H1 (cell line): ENCODE measurements at regions not wholly inside any gene's neighbourhood (a gene's known extent, or its start where the extent isn't known, plus 50 kb on each side); places are given as distances from the start of the nearest gene placed in this dataset.

ENCODE experiments used
- CTCF ChIA-PET: fragments of 300-600 bp; sonication (Branson Sonifier 250); formaldehyde crosslinking; loops from one replicate; lab custom pipeline; 2021; ENCODE audit not compliant: partially characterized antibody; lab: Charles Lee
- POLR2A ChIA-PET: fragments of 300-600 bp; sonication (Branson Sonifier 250); formaldehyde crosslinking; loops from one replicate; lab custom pipeline; 2021; ENCODE audit warnings: inconsistent platforms; ENCODE audit not compliant: partially characterized antibody; lab: Charles Lee
- DNase-seq, 2 experiments: peaks; one replicate each; pipeline versions ENCODE4 v3.0.0 to v3.0.0-alpha.2; 2010 to 2022; ENCODE audit warnings: low spot score in 2 of 2, low read depth in 1 of 2, mixed read lengths in 1 of 2
- FAIRE-seq: peaks from 2 replicates; lab custom pipeline; 2011; peaks lifted over from hg19 to GRCh38; lab: Jason Lieb, UNC
- H2AFZ ChIP-seq: 2 replicates; pipeline ENCODE4 v1.8.1; 2012; ENCODE audit warnings: low read length, inconsistent platforms
- H2AK5ac ChIP-seq: 2 replicates; pipeline ENCODE4 v1.6.1; 2013; ENCODE audit warnings: low read depth, low read length
- H2BK120ac ChIP-seq: replicated peaks from 2 replicates; pipeline ENCODE3; 2013; ENCODE audit warnings: low read depth, low read length, inconsistent platforms
- H2BK12ac ChIP-seq: 2 replicates; pipeline ENCODE4 v1.6.1; 2013; ENCODE audit warnings: low read depth, low read length
- H2BK15ac ChIP-seq: 2 replicates; pipeline ENCODE4 v1.6.1; 2013; ENCODE audit warnings: low read length
- H2BK20ac ChIP-seq: 2 replicates; pipeline ENCODE4 v1.6.1; 2013; ENCODE audit warnings: low read length
- H2BK5ac ChIP-seq: 2 replicates; pipeline ENCODE4 v1.6.1; 2013; ENCODE audit warnings: low read depth, low read length
- H3K14ac ChIP-seq: 2 replicates; pipeline ENCODE4 v1.6.1; 2013; ENCODE audit warnings: inconsistent platforms; ENCODE audit not compliant: insufficient read length
- H3K18ac ChIP-seq: 2 replicates; pipeline ENCODE4 v1.6.1; 2013; ENCODE audit warnings: low read length; ENCODE audit errors: extremely low read depth
- H3K23ac ChIP-seq: 2 replicates; pipeline ENCODE4 v1.6.1; 2013; ENCODE audit warnings: inconsistent platforms; ENCODE audit not compliant: insufficient read length
- H3K23me2 ChIP-seq: 2 replicates; pipeline ENCODE4 v1.6.1; 2013; ENCODE audit warnings: low read depth, low read length
- H3K27ac ChIP-seq: 2 replicates; pipeline ENCODE4 v1.6.1; 2011; ENCODE audit warnings: low read depth, low read length, inconsistent platforms
- H3K27me3 ChIP-seq, 4 experiments: replicated peaks in 1 of 4; 1 replicate in 1 of 4; 2 replicates in 3 of 4; pipeline versions ENCODE4 v1.6.1 to v1.8.1; 2011 to 2013; ENCODE audit warnings: low read length in 3 of 4, mild to moderate bottlenecking in 3 of 4, inconsistent platforms in 2 of 4, mixed read lengths in 2 of 4, moderate library complexity in 1 of 4; ENCODE audit not compliant: control insufficient read depth in 3 of 4, insufficient read depth in 3 of 4; ENCODE audit errors: extremely low read depth in 1 of 4
- H3K36me3 ChIP-seq, 4 experiments: 2 replicates each; pipeline versions ENCODE4 v1.6.1 to v1.8.1; 2011 to 2013; ENCODE audit warnings: mild to moderate bottlenecking in 4 of 4, low read length in 3 of 4, moderate library complexity in 2 of 4, control low read depth in 1 of 4, inconsistent platforms in 1 of 4; ENCODE audit not compliant: insufficient read depth in 4 of 4, control insufficient read depth in 2 of 4
- H3K4ac ChIP-seq: replicated peaks from 2 replicates; pipeline ENCODE3; 2013; ENCODE audit warnings: low read length, low read depth, mixed read lengths, inconsistent platforms; ENCODE audit not compliant: insufficient read length
- H3K4me1 ChIP-seq, 4 experiments: replicated peaks in 1 of 4; 1 replicate in 1 of 4; 2 replicates in 3 of 4; pipeline versions ENCODE4 v1.6.1 to v1.8.1; 2011 to 2013; ENCODE audit warnings: low read length in 3 of 4, inconsistent platforms in 2 of 4, mixed read lengths in 1 of 4; ENCODE audit not compliant: insufficient read depth in 4 of 4, control insufficient read depth in 3 of 4
- H3K4me2 ChIP-seq, 2 experiments: 2 replicates each; pipeline versions ENCODE4 v1.6.1 to v1.8.1; 2011 to 2013; ENCODE audit warnings: low read depth in 2 of 2, low read length in 2 of 2, control low read depth in 1 of 2, inconsistent platforms in 1 of 2, mild to moderate bottlenecking in 1 of 2; ENCODE audit not compliant: insufficient read depth in 1 of 2
- H3K4me3 ChIP-seq, 4 experiments: fragments of 200-600, 300-600 bp in 1 of 4; sonication (generic), shearing (Covaris generic), sonication (Bioruptor Twin) in 1 of 4; 2 replicates each; pipeline versions ENCODE4 v1.5.1 to v1.8.1; 2011 to 2016; ENCODE audit warnings: low read length in 4 of 4, low read depth in 3 of 4, control low read depth in 2 of 4, inconsistent platforms in 2 of 4, mild to moderate bottlenecking in 2 of 4, mixed read lengths in 1 of 4, moderate library complexity in 1 of 4; ENCODE audit not compliant: insufficient read depth in 2 of 4; ENCODE audit errors: extremely low read depth in 1 of 4
- H3K56ac ChIP-seq: replicated peaks from 2 replicates; pipeline ENCODE3; 2013; ENCODE audit warnings: low read depth, mild to moderate bottlenecking, mixed read lengths, low read length, inconsistent platforms; ENCODE audit not compliant: insufficient read length
- H3K79me1 ChIP-seq: 2 replicates; pipeline ENCODE4 v1.6.1; 2013; ENCODE audit warnings: low read depth, low read length, control low read depth
- H3K79me2 ChIP-seq, 2 experiments: 2 replicates each; pipeline versions ENCODE4 v1.6.1 to v1.8.1; 2012 to 2013; ENCODE audit warnings: low read length in 2 of 2, mild to moderate bottlenecking in 2 of 2, inconsistent platforms in 1 of 2; ENCODE audit not compliant: insufficient read depth in 2 of 2, control insufficient read depth in 1 of 2
- H3K9ac ChIP-seq, 4 experiments: replicated peaks in 1 of 4; 1 replicate in 1 of 4; 2 replicates in 3 of 4; pipeline versions ENCODE4 v1.6.1 to v1.8.1; 2011 to 2013; ENCODE audit warnings: low read depth in 3 of 4, low read length in 3 of 4, control low read depth in 2 of 4, mild to moderate bottlenecking in 2 of 4, moderate library complexity in 2 of 4, inconsistent platforms in 1 of 4; ENCODE audit errors: extremely low read depth in 1 of 4
- H3K9me3 ChIP-seq, 2 experiments: 2 replicates each; pipeline versions ENCODE4 v1.6.1 to v1.8.1; 2012 to 2013; ENCODE audit warnings: mild to moderate bottlenecking in 2 of 2, moderate library complexity in 2 of 2, control low read depth in 1 of 2, inconsistent platforms in 1 of 2, low read depth in 1 of 2, low read length in 1 of 2, mixed read lengths in 1 of 2; ENCODE audit not compliant: insufficient read depth in 2 of 2
- H4K20me1 ChIP-seq, 2 experiments: replicated peaks in 1 of 2; 2 replicates each; pipeline versions ENCODE3 to v1.8.1; 2011 to 2013; ENCODE audit warnings: inconsistent platforms in 2 of 2, low read length in 2 of 2, mild to moderate bottlenecking in 1 of 2; ENCODE audit not compliant: insufficient read depth in 2 of 2, control insufficient read depth in 1 of 2
- H4K5ac ChIP-seq: 2 replicates; pipeline ENCODE4 v1.6.1; 2013; ENCODE audit warnings: low read length, low read depth, mixed read lengths, inconsistent platforms; ENCODE audit not compliant: insufficient read length
- H4K8ac ChIP-seq: 2 replicates; pipeline ENCODE4 v1.8.0; 2013; ENCODE audit warnings: mild to moderate bottlenecking, moderate library complexity, low read length, inconsistent platforms; ENCODE audit not compliant: insufficient read depth; ENCODE audit errors: extremely low read depth
- H4K91ac ChIP-seq: replicated peaks from 2 replicates; pipeline ENCODE3; 2013; ENCODE audit warnings: low read length, mixed read lengths, inconsistent platforms; ENCODE audit not compliant: insufficient read length
- TEAD4 ChIP-seq: IDR thresholded peaks from 2 replicates; pipeline ENCODE4 v1.6.1; 2012; ENCODE audit warnings: low read depth, low read length, inconsistent platforms, mixed read lengths
- WGBS, 2 experiments: shearing (Covaris generic) in 1 of 2; methylation state at CpG; one replicate each; pipeline versions ENCODE4 v1.1.6 to v1.1.7; 2013 to 2015; ENCODE audit warnings: low lambda C conversion rate in 2 of 2, mixed read lengths in 2 of 2, inconsistent platforms in 1 of 2, low coverage in 1 of 2, missing lambda C conversion rate in 1 of 2; ENCODE audit not compliant: insufficient replicate concordance in 2 of 2, insufficient coverage in 1 of 2, insufficient read length in 1 of 2; ENCODE audit errors: extremely low coverage in 1 of 2, missing lambda C conversion rate in 1 of 2; 5-methylcytosine and 5-hydroxymethylcytosine counted together
- TF ChIP-seq, protein P1 (sequence below): IDR thresholded peaks from 2 replicates; pipeline ENCODE4 v1.6.1; 2011; ENCODE audit warnings: low read length, improper control_type of control experiment

DNA sequence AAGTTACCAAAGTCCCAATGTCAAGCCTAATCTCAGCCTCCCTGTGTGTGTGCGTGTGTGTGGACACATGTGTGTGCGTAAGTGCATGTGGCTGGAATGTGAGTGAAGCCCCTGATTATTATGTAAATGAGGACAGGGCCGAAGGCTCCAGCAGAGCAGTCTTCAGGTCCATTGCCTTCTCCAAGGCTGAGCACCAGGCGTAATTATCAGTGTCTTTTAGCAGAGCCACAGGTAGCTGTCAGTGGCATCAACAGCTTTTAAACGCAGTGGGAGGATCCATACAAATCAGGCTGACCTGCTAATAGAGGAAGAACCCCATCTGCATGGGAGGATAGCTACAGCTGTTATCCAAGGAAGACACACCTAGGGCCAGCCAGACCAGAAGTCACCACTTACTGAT lies 324.3 kb upstream of the MOCS1 start:
- Histone ChIP-seq H4K8ac (no peak overlapping the region), H2BK12ac (no peak overlapping the region), H2BK15ac (no peak overlapping the region), H3K4ac (no peak overlapping the region), H3K23ac (no peak overlapping the region), H3K27ac (no peak overlapping the region), H3K36me3 (no peaks in the 10 kb centered on the region; a peak in 1 of 8 replicates), H3K23me2 (no peaks in the 10 kb centered on the region), H3K4me3 (no peak overlapping the region), H3K27me3 (no peaks in the 10 kb centered on the region), H3K4me2 (no peak overlapping the region; a peak in 1 of 4 replicates), H3K79me1 (no peaks in the 10 kb centered on the region), H2AK5ac (no peak overlapping the region), H3K9me3 (no peaks in the 10 kb centered on the region), H2BK5ac (no peak overlapping the region), H3K9ac (no peak overlapping the region)
- 81% methylated on average over 5 of the region's 5 CpGs; no CpG with 5 or more reads in 1 of the 2 experiments for WGBS, 2 experiments
- CTCF ChIA-PET, result interaction anchor here (0.6 to 1.4 kb wide), 3 partner anchors 48 to 587 kb away, joined by 3 read pairs; no protein-coding TSS in a partner anchor
- TF ChIP-seq, protein P1, sequence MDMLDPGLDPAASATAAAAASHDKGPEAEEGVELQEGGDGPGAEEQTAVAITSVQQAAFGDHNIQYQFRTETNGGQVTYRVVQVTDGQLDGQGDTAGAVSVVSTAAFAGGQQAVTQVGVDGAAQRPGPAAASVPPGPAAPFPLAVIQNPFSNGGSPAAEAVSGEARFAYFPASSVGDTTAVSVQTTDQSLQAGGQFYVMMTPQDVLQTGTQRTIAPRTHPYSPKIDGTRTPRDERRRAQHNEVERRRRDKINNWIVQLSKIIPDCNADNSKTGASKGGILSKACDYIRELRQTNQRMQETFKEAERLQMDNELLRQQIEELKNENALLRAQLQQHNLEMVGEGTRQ, result no peak
- TF ChIP-seq TEAD4, result 0 out of 2 replicates have a peak, but pooled peaks have one; percentile 14
- TF ChIP-seq, all 59 proteins: peak for 1
- Histone ChIP-seq H2AFZ (no peak overlapping the region), H3K56ac (no peak overlapping the region), H2BK120ac (no peak overlapping the region), H4K91ac (no peak overlapping the region), H4K5ac (no peak overlapping the region), H3K4me1 (peaks cover 0 to 3% (median 0%) of the 10 kb centered on the region in 4 experiments; a peak in 2 of 7 replicates), H3K79me2 (no peaks in the 10 kb centered on the region), H4K20me1 (no peaks in the 10 kb centered on the region), H3K14ac (no peak overlapping the region), H3K18ac (no peak overlapping the region), H2BK20ac (no peak overlapping the region)
- no peak for DNase-seq
- FAIRE-seq, result no peak
- POLR2A ChIA-PET, result no interaction called here
